ENCODE measurements at regions not wholly inside any gene's neighbourhood (a gene's known extent, or its start where the extent isn't known, plus 50 kb on each side); places are given as distances from the start of the nearest gene placed in this dataset.

GRCh38 chr11:105553025-105553424 is 56.8 kb upstream of the GRIA4 start:
- DNase-seq, result no peak

GRCh38 chr11:105548359-105548758 is 61.5 kb upstream of the GRIA4 start:
- DNase-seq, result no peak

GRCh38 chr11:105538588-105538987 is 71.3 kb upstream of the GRIA4 start:
- no peak for DNase-seq

DNA sequence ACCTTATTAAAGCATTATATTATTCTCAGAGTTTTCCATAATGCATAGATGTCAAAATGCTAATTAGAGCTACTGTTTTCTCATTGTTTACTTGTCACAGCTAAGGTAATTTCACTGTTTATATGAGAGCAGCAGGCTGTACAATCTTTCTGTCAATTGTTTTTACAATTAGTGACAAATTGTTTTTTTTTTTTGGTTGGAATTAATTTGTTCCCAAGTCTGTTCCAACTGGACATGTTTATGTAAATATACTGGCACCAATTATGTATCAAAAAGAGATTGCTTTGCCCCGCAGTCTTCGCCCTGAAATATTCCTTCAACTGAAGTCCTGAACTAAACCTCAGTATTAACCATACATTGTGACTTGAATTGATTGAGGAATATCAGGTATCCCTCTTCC is 72.3 kb upstream of the GRIA4 start:
- no peak for DNase-seq

GRCh38 chr11:105524286-105524685 is 85.6 kb upstream of the GRIA4 start:
- no peak for DNase-seq

- DNase-seq, result no peak
Measured at GRCh38 chr11:105520706-105521345, 89.0 kb upstream of the GRIA4 start.

DNA sequence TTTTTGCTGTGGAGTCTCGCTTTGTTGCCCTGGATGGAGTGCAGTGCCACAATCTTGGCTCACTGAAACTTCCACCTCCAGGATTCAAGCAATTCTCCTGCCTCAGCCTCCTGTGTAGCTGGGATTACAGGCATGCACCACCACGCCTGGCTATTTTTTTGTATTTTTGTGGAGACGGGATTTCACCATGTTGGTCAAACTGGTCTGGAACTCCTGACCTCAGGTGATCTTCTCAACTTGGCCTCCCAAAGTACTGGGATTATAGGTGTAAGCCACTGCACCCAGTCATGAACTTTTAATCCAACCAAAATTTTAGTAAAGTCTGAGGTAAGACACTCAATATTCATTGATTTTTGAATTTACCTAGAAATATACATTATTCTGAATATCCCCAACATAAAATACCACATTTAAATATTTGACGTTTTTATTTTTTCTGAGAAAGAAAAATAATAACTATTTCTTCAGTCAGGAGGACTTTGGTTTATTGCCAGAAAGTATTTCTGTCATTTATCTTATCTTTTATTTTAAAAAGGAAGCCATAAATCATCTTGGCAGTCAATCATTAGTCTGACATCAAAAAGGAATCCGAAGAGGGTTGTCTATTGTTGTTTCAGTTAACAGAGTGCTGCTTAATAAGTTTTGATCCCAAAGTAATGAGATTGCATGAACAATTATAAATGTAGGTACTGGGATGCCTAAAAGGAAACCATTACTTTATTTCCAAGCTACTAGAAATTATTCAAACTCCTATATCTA is 102.2 kb upstream of the GRIA4 start:
- no peak for DNase-seq

DNA sequence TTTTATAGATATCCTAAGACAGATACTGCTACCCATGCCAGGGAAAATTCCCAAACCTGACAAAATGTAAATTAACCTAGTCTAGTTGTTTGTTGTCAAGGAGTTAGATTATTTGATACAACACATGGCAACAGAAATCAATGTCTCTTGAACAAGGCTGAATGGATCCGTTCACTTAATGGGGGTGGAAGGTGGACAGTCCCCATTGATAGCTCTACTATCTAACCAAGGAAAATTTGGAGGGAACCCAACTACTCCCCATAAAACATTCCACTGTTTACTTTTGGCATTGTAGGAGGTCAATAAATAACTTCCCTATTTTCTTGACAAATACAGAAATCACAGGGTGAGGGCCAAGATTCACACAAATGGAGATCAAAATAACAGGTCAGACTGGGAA is 117.9 kb upstream of the GRIA4 start:
- DNase-seq, result no peak

- DNase-seq, result no peak
Measured at GRCh38 chr11:105491394-105491793, 118.5 kb upstream of the GRIA4 start.

GRCh38 chr11:105490333-105490732 is 119.5 kb upstream of the GRIA4 start:
- DNase-seq, result no peak

- peak; percentile 7 for DNase-seq
Measured at GRCh38 chr11:105489446-105489845, 120.4 kb upstream of the GRIA4 start.

- no peak for DNase-seq
Measured at GRCh38 chr11:105486929-105487328, 122.9 kb upstream of the GRIA4 start.

GRCh38 chr11:105469931-105470330 is 139.9 kb upstream of the GRIA4 start:
- no peak for DNase-seq

- DNase-seq, result peak; percentile 4
Measured at GRCh38 chr11:105468154-105468553, 141.7 kb upstream of the GRIA4 start.

DNA sequence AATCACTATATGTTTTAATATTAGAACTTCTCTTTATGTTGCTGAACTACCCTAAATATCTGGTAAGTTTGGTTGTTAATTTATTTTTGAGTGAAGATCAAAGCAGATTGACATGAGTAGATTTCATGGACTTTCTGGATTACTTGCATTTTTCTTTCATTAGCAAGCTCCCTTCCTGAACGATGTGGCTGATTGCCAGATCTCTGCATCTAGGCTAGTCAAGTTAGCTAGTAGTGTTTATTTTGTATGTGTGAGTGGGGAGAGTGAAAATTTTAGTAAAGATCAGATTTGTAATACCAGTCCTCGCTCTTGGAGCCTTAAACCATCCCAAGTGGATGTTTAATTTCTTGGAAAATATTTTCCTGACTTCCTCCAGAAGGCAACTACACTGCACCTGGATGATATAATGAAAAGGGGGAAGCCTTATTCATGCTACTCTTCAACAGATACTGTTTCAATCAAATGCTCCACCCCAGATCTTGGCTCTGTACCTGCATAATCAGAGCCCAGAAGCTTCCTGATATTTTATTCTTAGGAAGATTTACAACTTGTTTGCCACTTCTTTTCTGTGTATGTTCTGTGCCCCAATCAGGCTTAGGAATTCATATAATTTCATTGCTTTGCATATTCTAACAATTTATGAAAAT is 143.2 kb upstream of the GRIA4 start:
- DNase-seq, result peak; percentile 92

DNA sequence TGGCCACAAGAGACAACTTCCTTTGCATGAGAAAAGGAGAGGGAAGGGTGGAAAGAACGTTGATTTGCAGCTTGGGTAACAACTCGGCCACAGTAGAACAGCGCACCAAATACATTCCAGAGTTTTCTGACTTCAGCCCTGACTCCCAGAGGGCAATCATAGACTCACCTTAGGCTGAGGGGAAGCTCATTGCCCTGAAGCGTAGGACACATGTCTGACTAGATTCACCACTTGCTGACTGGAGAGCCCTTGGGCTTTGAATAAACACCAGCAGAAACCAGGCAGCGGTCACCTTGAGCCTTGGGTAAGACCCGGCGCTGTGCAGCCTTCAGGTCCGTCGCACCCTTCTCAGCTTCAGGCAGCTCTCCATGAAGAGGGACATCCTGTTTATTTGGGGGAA is 151.8 kb upstream of the GRIA4 start:
- DNase-seq, result no peak

GRCh38 chr11:105456950-105457349 is 152.9 kb upstream of the GRIA4 start:
- DNase-seq, result no peak

GRCh38 chr11:105449100-105449734 is 160.7 kb upstream of the GRIA4 start:
- no peak for DNase-seq

DNA sequence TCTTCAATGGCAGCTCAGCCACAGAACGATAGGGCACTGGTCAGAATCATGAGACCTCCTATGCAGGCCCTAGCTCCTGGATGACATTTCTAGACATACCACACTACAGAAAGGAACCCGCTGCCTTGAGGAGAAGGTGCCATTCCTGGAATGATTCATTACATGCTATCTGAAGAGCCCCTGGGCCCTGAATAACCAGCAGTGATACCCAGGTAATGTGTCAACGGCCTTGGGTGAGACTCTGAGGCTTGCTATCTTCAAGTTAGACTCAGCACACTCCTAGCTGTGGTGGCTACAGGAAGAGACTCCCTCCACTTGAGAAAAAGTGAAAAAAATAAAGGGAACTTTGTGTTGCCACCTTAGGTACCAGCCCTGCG is 161.2 kb upstream of the GRIA4 start:
- no peak for DNase-seq

DNA sequence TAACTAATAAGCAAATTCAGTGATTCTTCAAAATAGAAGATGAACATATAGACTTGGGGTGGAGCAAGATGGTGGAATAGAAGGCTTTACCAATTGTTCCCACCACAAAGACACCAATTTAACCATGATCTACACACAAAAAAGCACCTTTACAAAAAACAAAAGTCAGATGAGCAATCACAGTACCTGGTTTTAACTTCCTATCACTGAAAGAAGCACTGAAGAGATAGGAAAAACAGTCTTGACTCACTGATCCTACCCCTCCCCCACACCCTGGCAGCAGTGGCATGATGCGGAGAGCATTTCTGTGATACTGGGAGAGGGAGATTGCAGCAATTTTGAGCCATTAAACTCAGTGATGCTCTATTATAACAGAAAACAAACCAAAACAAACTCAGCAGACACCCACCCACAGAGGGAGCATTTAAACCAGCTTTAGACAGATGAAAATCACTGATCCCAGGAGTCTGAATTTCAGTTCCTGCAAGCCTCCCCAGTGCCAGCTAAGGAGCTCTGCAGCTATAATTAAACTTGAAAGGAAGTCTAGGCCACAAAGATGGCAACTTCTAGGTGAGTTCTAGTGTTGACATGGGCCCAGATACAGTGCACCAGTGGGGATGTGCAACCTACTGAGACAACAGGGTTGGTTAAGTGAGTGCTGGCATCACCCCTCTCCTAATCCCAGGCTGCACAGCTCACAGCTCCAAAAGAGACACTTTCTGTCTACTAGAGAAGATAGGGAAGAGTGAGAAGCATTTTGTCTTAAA is 161.8 kb upstream of the GRIA4 start:
- DNase-seq, result no peak

DNA sequence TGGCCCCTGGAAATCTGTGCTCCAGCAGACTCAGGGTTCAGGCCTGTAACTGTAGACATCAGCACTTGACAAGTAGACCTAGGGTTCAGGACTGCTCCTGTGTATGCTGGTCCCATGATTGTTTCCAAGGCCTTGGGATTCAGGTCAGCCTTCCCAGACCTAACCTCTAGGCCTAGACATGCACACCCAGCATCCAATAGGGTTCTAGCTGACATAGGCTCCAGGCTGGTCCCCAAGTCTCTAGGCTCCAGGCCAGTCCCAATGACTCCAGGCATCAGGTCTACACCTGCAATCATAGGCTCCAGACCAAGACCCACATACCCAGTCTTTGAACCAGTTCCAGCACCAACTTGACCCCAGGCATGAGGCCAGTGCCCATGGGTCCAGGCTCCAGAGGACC is 166.2 kb upstream of the GRIA4 start:
- no peak for DNase-seq

DNA sequence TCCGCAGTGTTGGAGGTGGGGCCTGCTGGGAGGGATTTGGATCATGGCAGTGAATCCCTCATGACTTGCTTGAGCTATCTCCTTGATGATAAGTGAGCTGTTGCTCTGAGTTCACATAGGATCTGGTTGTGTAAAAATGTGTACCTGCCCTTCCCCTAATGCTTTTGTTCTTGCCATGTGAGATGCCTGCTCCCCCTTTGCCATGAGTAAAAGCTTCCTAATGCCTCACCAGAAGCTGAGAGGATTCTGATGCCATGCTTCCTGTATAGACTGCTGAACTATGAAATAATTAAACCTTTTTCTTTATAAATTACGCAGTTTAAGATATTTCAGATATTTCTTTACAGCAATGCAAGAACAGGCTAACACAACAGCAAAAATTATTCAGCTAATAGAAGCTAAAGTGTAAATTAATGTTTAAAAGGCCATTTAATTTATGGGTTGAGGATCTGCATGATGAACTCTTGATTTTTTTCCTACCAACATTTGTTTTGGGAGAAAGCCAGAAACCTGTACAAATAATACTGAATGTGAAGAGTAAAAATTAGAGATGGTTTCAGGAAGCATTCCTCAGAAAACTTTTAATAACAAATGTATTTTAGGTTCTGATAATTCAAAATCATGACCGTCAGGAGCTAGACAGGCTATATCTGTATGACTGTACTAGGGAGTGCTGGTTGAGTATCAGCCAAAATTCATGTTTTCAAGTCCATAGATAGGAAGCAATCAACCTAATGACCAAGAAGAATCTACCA is 177.5 kb upstream of the GRIA4 start:
- DNase-seq, result peak; percentile 45
